HG03139 (cell line): ENCODE measurements at regions not wholly inside any gene's neighbourhood (a gene's known extent, or its start where the extent isn't known, plus 50 kb on each side); places are given as distances from the start of the nearest gene placed in this dataset.

ENCODE experiments used
- ATAC-seq: cut with Tn5 transposase; IDR thresholded peaks from one replicate; pipeline ENCODE4 v1.9.1; 2021; ENCODE audit not compliant: unreplicated experiment

GRCh38 chr6:98514073-98514720, 320.2 kb upstream of the POU3F2 start:
- no peak for ATAC-seq

- ATAC-seq = no peak
These were observed 319.6 kb upstream of the POU3F2 start for GRCh38 chr6:98514796-98515195.

DNA sequence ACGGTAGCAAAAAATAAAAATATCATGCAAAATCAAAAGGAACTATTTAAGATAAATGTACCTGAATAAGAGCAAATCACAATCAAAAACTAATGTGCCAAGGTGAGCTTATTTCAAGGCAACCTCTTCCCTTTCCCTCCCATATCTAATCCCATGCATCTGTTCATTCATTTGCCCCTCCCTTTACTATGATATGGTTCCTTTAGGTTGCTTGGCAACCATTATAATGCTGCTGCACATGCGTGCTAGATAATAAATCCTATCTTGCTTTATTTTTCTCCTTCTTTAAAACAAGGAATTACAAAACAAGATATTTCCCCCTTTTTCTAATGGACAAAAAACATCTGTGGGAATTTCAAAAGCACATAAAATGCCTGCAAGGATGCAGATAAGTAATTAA, 318.2 kb upstream of the POU3F2 start:
- ATAC-seq = no peak

GRCh38 chr6:98516866-98517265, 317.5 kb upstream of the POU3F2 start:
- ATAC-seq = no peak

- no peak for ATAC-seq
These were observed 308.5 kb upstream of the POU3F2 start for GRCh38 chr6:98525860-98526259.

- ATAC-seq = no peak
These were observed 307.9 kb upstream of the POU3F2 start for GRCh38 chr6:98526465-98526864.

DNA sequence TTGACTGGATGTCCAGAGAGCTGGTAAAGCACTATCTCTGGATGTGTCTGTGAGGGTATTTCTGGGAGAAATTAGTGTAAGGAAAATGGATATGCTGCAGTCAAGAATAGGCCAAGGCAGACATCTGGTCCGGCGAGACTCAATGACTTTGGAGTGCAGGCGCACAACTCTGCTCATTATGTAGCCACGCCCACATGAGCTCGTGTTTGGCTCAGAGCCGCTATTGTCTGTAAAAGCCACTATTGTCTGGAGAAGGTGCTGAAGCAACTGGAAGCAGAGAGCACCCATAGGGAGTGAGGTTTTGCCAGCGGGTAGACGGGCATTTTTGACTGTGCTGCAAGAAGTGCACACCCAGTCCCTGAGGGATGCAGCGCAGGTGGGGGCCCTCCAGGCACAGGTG, 305.0 kb upstream of the POU3F2 start:
- no peak for ATAC-seq

- ATAC-seq = no peak
These were observed 303.6 kb upstream of the POU3F2 start for GRCh38 chr6:98530732-98531131.

GRCh38 chr6:98532004-98532403, 302.4 kb upstream of the POU3F2 start:
- no peak for ATAC-seq

DNA sequence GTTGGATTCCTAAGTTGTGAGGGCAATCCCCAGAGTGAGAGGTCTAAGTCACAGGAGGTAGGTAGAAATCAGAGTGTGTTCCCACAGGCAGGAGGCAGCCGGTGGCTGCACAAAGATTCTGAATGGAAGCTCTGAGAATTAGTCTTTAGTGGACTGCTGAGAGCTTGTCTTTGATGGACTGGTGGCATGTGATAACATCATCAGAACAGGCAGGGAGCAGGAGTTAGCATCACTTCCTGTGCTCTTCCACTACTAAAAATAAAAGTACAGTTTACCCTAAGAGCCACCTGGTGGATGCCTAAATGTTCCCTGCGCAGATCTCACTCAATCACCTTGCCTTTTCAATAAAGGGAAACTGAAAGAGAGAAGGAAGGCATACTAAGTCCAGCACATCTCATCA, 294.6 kb upstream of the POU3F2 start:
- no peak for ATAC-seq

GRCh38 chr6:98546376-98546775, 288.0 kb upstream of the POU3F2 start:
- no peak for ATAC-seq

DNA sequence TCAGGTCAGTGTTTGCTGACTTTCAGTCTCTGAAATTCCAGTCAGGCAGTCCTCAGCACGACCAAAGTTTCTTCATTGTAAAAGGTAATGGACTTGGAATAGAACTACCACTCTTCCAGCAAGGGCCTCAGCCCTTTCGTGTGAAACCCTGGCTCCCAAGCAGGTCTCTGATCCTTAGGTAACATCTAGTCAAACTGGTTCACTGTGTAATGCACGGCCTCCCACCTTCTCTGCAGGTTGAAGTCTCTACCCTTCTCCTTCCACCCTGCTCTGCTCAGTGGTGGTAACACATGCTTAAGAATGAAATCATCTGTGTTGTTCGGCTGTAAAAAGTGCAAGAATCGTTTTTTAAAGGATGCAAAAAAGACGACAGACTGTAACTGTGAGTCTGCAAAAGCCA, 287.2 kb upstream of the POU3F2 start:
- no peak for ATAC-seq

GRCh38 chr6:98547634-98548033, 286.7 kb upstream of the POU3F2 start:
- ATAC-seq = no peak

DNA sequence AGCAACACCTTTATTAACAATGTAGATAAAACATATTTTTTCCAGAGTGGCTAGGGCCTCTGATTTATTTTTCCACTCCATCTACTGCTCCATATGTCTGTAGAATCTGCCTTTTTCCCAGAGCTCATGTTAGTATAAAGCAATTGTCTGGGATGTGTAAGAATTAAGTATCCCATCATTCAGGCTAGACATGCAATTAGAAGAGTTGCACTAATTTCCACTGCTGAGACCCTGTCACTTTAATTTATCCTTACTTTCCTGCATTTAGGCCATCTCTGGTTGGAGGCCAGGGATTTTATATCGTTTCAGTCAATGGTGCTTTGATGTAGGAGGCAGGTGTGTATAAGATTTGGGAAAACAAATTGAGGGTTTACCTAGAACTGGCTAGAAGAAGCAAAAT, 286.1 kb upstream of the POU3F2 start:
- no peak for ATAC-seq

GRCh38 chr6:98560418-98560817, 274.0 kb upstream of the POU3F2 start:
- ATAC-seq = no peak

- ATAC-seq = no peak
These were observed 273.5 kb upstream of the POU3F2 start for GRCh38 chr6:98560841-98561240.

DNA sequence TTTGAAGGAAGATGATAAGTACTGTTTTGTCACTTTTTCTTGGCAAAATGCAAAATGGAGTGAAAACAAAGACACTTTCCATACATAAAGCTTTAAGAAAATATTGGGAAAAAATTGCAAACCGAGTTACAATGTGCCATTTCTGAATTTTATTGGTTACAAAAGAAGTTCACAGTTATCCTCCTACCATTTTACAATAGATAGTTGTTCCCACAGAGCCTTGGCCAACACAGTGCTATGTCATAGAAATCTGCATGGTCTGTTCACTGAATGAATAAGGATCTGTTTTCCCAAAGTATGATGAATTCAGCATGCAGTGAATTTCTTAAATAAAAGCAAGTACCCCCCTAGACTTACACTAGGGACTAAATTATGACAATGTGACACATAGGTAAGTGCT, 268.2 kb upstream of the POU3F2 start:
- no peak for ATAC-seq

GRCh38 chr6:98572579-98572978, 261.8 kb upstream of the POU3F2 start:
- no peak for ATAC-seq

DNA sequence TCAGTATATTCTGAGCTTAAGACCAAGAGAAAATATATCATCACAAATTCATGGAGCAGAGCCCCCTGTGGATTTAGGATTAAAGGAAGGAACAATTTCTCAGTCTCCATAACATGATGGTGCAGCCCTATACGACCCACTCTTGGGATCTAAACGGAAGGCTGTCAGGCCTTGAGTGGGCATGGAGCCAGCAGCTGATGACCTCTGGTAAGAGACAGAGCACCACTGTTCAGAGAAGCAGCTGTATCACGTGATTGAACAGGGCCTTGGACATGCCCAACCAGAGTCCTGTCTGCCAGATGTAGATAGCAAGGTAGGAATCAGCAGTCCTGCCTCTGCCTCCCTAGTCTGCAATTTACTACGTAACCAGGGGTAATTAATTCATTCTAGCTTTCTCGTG, 259.4 kb upstream of the POU3F2 start:
- no peak for ATAC-seq

DNA sequence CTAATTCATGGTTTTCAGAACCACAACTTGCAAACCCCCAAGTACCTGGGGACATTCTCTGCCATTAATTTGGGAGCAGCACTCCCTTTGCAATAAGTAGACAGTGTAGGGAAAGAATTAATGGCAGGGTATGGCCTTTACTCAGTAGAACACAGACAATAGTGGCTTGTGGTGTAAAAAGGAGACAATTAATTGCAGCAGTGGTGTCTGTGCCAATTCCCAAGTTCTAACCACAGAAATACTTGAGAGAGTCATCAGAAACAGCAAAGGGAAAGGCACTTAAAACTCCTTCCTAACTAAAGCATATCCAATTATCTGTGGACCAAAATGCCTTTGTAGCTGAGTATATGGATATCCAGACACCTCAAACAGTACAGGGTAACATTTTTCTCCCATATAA, 257.6 kb upstream of the POU3F2 start:
- ATAC-seq = no peak

DNA sequence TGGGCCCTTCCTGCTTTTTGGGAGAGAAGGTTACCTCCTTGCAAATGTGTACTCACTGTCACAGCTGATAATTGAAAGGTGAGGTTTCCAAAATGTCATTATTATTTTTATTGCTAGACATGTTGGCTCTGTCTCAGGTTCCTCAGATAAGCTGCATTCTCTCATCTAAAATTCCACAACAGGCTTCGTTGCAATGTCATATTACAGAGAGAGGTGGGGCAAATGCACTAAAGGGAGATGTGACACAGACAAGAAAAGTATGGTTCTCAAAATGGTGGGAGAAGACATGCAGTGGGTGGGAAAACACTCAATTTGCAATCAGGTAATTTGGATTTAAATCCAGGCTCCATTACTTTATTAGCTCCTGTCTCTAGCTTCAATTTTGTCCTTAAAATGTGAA, 256.4 kb upstream of the POU3F2 start:
- no peak for ATAC-seq

- ATAC-seq = no peak
These were observed 255.3 kb upstream of the POU3F2 start for GRCh38 chr6:98579079-98579478.

DNA sequence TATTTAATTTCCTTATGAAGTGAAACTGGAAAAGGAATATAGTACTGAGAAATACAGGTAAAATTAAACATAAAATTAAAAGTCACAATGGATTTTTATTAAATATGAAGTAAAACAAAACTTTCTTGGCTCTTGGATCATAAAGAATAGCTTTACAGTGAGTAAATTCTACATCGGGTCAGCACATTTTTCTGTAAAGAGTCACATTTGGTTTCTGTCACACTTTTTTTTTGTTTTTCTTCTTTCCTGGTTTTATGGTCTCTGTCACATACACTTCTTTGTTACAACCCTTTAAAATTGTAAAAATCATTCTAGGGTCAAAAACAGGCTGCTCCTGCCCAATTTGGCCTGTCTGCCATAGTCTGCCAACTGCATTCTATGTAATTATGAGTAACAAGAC, 254.4 kb upstream of the POU3F2 start:
- no peak for ATAC-seq

- ATAC-seq = no peak
These were observed 252.7 kb upstream of the POU3F2 start for GRCh38 chr6:98581705-98582104.
